DOHH2 (cell line): ENCODE measurements at regions not wholly inside any gene's neighbourhood (a gene's known extent, or its start where the extent isn't known, plus 50 kb on each side); places are given as distances from the start of the nearest gene placed in this dataset.

Source experiments
- H3F3A ChIP-seq: fragments of 200-600 bp; sonication (generic), shearing (Covaris generic); 2 replicates; pipeline ENCODE4 v1.6.0; 2016; ENCODE audit warnings: antibody characterized with exemption, mild to moderate bottlenecking; ENCODE audit not compliant: control insufficient read depth, insufficient read depth
- H3K27ac ChIP-seq: fragments of 200-600 bp; sonication (generic); 2 replicates; pipeline ENCODE4 v1.5.1; 2014; ENCODE audit warnings: low read depth, mild to moderate bottlenecking, low read length, moderate library complexity
- H3K27me3 ChIP-seq: fragments of 200-600 bp; sonication (generic); 2 replicates; pipeline ENCODE4 v1.6.1; 2014; ENCODE audit warnings: mild to moderate bottlenecking, low read length, mixed read lengths; ENCODE audit not compliant: control insufficient read depth
- H3K36me3 ChIP-seq: fragments of 200-600 bp; sonication (generic); 2 replicates; pipeline ENCODE4 v1.6.1; 2014; ENCODE audit warnings: mild to moderate bottlenecking, low read length, moderate library complexity, mixed read lengths; ENCODE audit not compliant: control insufficient read depth
- H3K4me1 ChIP-seq: fragments of 200-600 bp; sonication (generic); 2 replicates; pipeline ENCODE4 v1.6.1; 2014; ENCODE audit warnings: mild to moderate bottlenecking, low read length, mixed read lengths; ENCODE audit not compliant: control insufficient read depth
- H3K4me2 ChIP-seq: fragments of 200-600 bp; sonication (generic); 2 replicates; pipeline ENCODE4 v1.6.0; 2014; ENCODE audit warnings: mild to moderate bottlenecking, low read length, moderate library complexity
- H3K4me3 ChIP-seq: fragments of 200-600 bp; sonication (generic); 2 replicates; pipeline ENCODE4 v1.5.1; 2014; ENCODE audit warnings: mild to moderate bottlenecking, low read length, mixed read lengths
- H3K79me2 ChIP-seq: fragments of 200-600 bp; sonication (generic); 2 replicates; pipeline ENCODE4 v1.6.1; 2014; ENCODE audit warnings: mild to moderate bottlenecking, low read length, mixed read lengths; ENCODE audit not compliant: control insufficient read depth
- H3K9me2 ChIP-seq: fragments of 200-600 bp; sonication (generic); replicated peaks from 2 replicates; pipeline ENCODE4 v1.6.1; 2014; ENCODE audit warnings: mild to moderate bottlenecking, low read length, mixed read lengths; ENCODE audit not compliant: control insufficient read depth
- H3K9me3 ChIP-seq: fragments of 200-600 bp; sonication (generic); 2 replicates; pipeline ENCODE4 v1.6.1; 2014; ENCODE audit warnings: antibody characterized with exemption, low read length, mixed read lengths; ENCODE audit not compliant: control insufficient read depth, insufficient read depth
- H4K20me1 ChIP-seq: fragments of 200-600 bp; sonication (generic); 2 replicates; pipeline ENCODE4 v1.6.0; 2014; ENCODE audit warnings: low read depth, mild to moderate bottlenecking, antibody characterized with exemption, low read length, moderate library complexity; ENCODE audit not compliant: control insufficient read depth, insufficient read depth
- CTCF ChIP-seq: fragments of 200-600 bp; sonication (generic); IDR thresholded peaks from one replicate; pipeline ENCODE4 v1.5.1; 2014; ENCODE audit warnings: antibody characterized with exemption, mild to moderate bottlenecking, low read depth, low read length; ENCODE audit not compliant: poor library complexity, severe bottlenecking
- EZH2phosphoT487 ChIP-seq: fragments of 200-600 bp; sonication (generic); IDR thresholded peaks from 2 replicates; pipeline ENCODE4 v1.6.1; 2017; ENCODE audit warnings: borderline replicate concordance, mild to moderate bottlenecking, antibody characterized with exemption, low read length, moderate library complexity, mixed read lengths

GRCh38 chr3:79874646-79875045 lies 106.8 kb upstream of the ROBO1 start:
- Histone ChIP-seq H3K27ac (no peak overlapping the region), H3K4me1 (no peaks in the 10 kb centered on the region), H3K4me3 (no peak overlapping the region), H4K20me1 (no peaks in the 10 kb centered on the region), H3K27me3 (no peaks in the 10 kb centered on the region), H3K36me3 (no peaks in the 10 kb centered on the region), H3K9me2 (no peaks in the 10 kb centered on the region), H3K79me2 (no peaks in the 10 kb centered on the region), H3K4me2 (no peak overlapping the region), H3K9me3 (peaks cover 6% of the 10 kb centered on the region; the same call in 1 of the 2 replicates), H3F3A (no peaks in the 10 kb centered on the region)
- TF ChIP-seq CTCF (no peak), EZH2phosphoT487 (no peak)

GRCh38 chr3:79872483-79872882 lies 104.7 kb upstream of the ROBO1 start:
- Histone ChIP-seq H4K20me1 (no peaks in the 10 kb centered on the region), H3K4me1 (no peaks in the 10 kb centered on the region), H3F3A (no peaks in the 10 kb centered on the region), H3K4me3 (no peak overlapping the region), H3K27me3 (no peaks in the 10 kb centered on the region), H3K9me3 (no peaks in the 10 kb centered on the region), H3K9me2 (no peaks in the 10 kb centered on the region), H3K4me2 (no peak overlapping the region), H3K27ac (no peak overlapping the region), H3K79me2 (no peaks in the 10 kb centered on the region), H3K36me3 (no peaks in the 10 kb centered on the region)
- TF ChIP-seq EZH2phosphoT487 (no peak), CTCF (no peak)

GRCh38 chr3:79871656-79872055 lies 103.9 kb upstream of the ROBO1 start:
- no peaks in the 10 kb centered on the region for H3K4me1 ChIP-seq
- H3K27me3 ChIP-seq: no peaks in the 10 kb centered on the region
- no peaks in the 10 kb centered on the region for H4K20me1 ChIP-seq
- H3K36me3 ChIP-seq: no peaks in the 10 kb centered on the region
- H3K27ac ChIP-seq: no peak overlapping the region
- no peak overlapping the region for H3K4me3 ChIP-seq
- no peaks in the 10 kb centered on the region for H3K79me2 ChIP-seq
- TF ChIP-seq CTCF (no peak), EZH2phosphoT487 (no peak)
- no peaks in the 10 kb centered on the region for H3K9me3 ChIP-seq
- no peaks in the 10 kb centered on the region for H3K9me2 ChIP-seq
- no peaks in the 10 kb centered on the region for H3F3A ChIP-seq
- no peak overlapping the region for H3K4me2 ChIP-seq

DNA sequence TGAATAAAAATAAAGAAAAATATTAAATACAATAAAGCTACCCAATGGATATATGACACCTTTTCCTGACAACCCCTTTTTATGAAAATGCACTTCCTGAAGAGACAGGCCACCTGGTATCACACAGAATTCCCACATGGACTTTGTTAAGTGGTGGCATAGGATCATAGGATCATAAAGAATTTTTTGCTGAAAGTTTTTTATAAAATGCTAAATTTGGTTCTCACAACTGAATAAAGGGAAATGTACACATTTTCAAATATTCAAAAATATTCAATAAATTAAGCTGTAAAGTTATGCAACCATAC lies 102.5 kb upstream of the ROBO1 start:
- H3K4me2 ChIP-seq: no peak overlapping the region

More for the DNA sequence above, 102.5 kb upstream of the ROBO1 start:
- H3K9me2 ChIP-seq: no peaks in the 10 kb centered on the region
- no peaks in the 10 kb centered on the region for H3F3A ChIP-seq
- H3K4me3 ChIP-seq: no peak overlapping the region
- no peaks in the 10 kb centered on the region for H3K4me1 ChIP-seq
- H3K27ac ChIP-seq: no peak overlapping the region
- no peaks in the 10 kb centered on the region for H3K9me3 ChIP-seq
- TF ChIP-seq EZH2phosphoT487: no peak
- TF ChIP-seq CTCF: no peak
- H3K27me3 ChIP-seq: no peaks in the 10 kb centered on the region
- no peaks in the 10 kb centered on the region for H4K20me1 ChIP-seq
- H3K36me3 ChIP-seq: no peaks in the 10 kb centered on the region
- H3K79me2 ChIP-seq: no peaks in the 10 kb centered on the region
